ENCODE measurements at regions not wholly inside any gene's neighbourhood (a gene's known extent, or its start where the extent isn't known, plus 50 kb on each side); places are given as distances from the start of the nearest gene placed in this dataset.
"Not testable (repeated sequence)": the region's sequence is repeated elsewhere in the genome, so short reads cannot be mapped to it uniquely, and the experiment has no call there.

DNA sequence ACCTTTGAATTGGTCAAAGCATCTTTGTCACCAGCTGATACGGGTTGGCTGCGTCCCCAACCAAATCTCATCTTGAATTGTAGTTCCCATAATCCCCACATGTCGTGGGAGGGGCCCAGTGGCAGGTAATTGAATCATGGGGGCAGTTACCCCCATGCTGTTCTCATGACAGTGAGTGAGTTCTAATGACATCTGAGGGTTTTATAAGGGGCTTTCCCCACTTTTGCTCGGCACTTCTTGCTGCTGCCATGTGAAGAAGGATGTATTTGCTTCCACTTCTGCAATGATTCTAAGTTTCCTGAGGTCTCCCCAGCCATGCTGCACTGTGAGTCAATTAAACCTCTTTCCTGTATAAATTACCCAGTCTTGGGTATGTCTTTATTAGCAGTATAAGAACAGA, 126.1 kb upstream of the RASEF start:
- not testable (repeated sequence) for TF ChIP-seq POLR2A, EP300 (IDR thresholded peaks at IDR 0.05)
- TF ChIP-seq, protein P1, sequence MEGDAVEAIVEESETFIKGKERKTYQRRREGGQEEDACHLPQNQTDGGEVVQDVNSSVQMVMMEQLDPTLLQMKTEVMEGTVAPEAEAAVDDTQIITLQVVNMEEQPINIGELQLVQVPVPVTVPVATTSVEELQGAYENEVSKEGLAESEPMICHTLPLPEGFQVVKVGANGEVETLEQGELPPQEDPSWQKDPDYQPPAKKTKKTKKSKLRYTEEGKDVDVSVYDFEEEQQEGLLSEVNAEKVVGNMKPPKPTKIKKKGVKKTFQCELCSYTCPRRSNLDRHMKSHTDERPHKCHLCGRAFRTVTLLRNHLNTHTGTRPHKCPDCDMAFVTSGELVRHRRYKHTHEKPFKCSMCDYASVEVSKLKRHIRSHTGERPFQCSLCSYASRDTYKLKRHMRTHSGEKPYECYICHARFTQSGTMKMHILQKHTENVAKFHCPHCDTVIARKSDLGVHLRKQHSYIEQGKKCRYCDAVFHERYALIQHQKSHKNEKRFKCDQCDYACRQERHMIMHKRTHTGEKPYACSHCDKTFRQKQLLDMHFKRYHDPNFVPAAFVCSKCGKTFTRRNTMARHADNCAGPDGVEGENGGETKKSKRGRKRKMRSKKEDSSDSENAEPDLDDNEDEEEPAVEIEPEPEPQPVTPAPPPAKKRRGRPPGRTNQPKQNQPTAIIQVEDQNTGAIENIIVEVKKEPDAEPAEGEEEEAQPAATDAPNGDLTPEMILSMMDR (IDR thresholded peaks at IDR 0.05): not testable (repeated sequence)

Measured in ovary (tissue), 3 donors.